ENCODE measurements at regions not wholly inside any gene's neighbourhood (a gene's known extent, or its start where the extent isn't known, plus 50 kb on each side); places are given as distances from the start of the nearest gene placed in this dataset.

- ChIA-PET POLR2A (no interaction called here), CTCF (no interaction called here)
- DNase-seq (ENCODE audit: low read depth in 1 of 2, low spot score in 1 of 2) (no peak), FAIRE-seq (no peak), ATAC-seq (no peak)
- H3K4me1 ChIP-seq, result no peaks in the 10 kb centered on the region
- H3K27ac ChIP-seq, result no peak overlapping the region
- no peaks in the 10 kb centered on the region for H3K9me3 ChIP-seq
- no peak overlapping the region for H3K4me3 ChIP-seq
- no peak overlapping the region for H3K4me2 ChIP-seq
- 44% methylated on average over 4 of the region's 4 CpGs for WGBS (ENCODE audit: missing lambda C conversion rate)
- TF ChIP-seq CEBPB (IDR thresholded peaks at IDR 0.05) (no peak), BCL3 (IDR thresholded peaks at IDR 0.05) (no peak), FOSB (CRISPR knock-in tag; IDR thresholded peaks at IDR 0.05) (no peak), SMC3 (IDR thresholded peaks at IDR 0.05) (no peak), BHLHE40 (IDR thresholded peaks at IDR 0.05; ENCODE audit: low read depth, low read length) (no peak), MAX (IDR thresholded peaks at IDR 0.05) (no peak), SREBF2 (IDR thresholded peaks at IDR 0.05) (no peak), ESRRA (IDR thresholded peaks at IDR 0.05; ENCODE audit: borderline replicate concordance, low read length) (no peak), ELK1 (IDR thresholded peaks at IDR 0.05; ENCODE audit: low read depth, low read length) (no peak), JUNB (IDR thresholded peaks at IDR 0.05) (no peak), MAFK (IDR thresholded peaks at IDR 0.05; ENCODE audit: partially characterized antibody) (no peak), CBX2 (IDR thresholded peaks at IDR 0.05; ENCODE audit: borderline replicate concordance, low read depth) (no peak), REST (IDR thresholded peaks at IDR 0.05) (no peak), HOXB5 (CRISPR knock-in tag; IDR thresholded peaks at IDR 0.05) (no peak), TP53 (CRISPR knock-in tag; IDR thresholded peaks at IDR 0.05) (no peak)
- TF ChIP-seq, protein P1, sequence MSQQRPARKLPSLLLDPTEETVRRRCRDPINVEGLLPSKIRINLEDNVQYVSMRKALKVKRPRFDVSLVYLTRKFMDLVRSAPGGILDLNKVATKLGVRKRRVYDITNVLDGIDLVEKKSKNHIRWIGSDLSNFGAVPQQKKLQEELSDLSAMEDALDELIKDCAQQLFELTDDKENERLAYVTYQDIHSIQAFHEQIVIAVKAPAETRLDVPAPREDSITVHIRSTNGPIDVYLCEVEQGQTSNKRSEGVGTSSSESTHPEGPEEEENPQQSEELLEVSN (IDR thresholded peaks at IDR 0.05; ENCODE audit: borderline replicate concordance, low read depth), result no peak
Observed at GRCh38 chr13:80563439-80563838, 222.5 kb upstream of the SPRY2 start.

DNA sequence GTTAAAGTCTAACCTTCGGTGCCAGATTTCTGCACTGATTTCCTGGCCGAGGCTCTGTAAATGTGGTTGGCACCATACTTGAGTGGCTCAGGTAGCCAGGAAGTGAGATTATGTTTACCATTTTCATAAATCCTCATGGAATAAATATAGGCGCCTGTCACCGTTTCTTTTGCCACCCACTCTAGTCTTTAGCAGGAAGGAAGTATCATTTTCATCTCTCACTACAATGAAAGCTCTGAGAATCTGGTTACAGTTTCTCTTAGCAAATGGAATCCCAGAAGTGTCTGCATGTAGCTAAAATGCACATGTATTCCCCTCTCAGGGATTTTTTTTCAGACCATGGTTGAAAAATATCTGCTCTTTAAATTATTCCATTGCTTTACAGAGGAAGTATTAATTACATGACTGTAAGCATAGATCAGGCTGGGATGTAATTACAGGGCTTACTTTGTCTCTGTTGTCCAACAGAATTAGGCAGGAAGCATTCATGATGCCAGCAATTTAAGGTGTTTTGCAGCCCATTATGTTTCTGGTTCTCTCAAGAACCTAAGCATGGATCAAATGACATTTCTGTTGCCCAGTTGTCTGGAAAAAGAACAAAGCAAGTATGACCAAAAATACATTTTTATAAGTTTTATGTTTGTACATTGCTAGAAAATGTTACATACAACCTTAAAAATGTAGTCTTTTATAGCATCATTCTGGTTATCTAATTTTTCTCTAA is 221.7 kb upstream of the SPRY2 start:
- TF ChIP-seq KDM5A (IDR thresholded peaks at IDR 0.05) (no peak), JUN (IDR thresholded peaks at IDR 0.05) (no peak), JUNB (IDR thresholded peaks at IDR 0.05) (no peak), USF2 (IDR thresholded peaks at IDR 0.05) (no peak), FOXS1 (CRISPR knock-in tag; IDR thresholded peaks at IDR 0.05) (no peak), RAD21 (conservative IDR thresholded peaks at IDR 0.05 in 1 of 2, IDR thresholded peaks at IDR 0.05 in 1 of 2) (no peak), KDM1A (IDR thresholded peaks at IDR 0.05; ENCODE audit: low read depth) (no peak), ESRRA (IDR thresholded peaks at IDR 0.05; ENCODE audit: borderline replicate concordance, low read length) (no peak)
- TF ChIP-seq, protein P2, sequence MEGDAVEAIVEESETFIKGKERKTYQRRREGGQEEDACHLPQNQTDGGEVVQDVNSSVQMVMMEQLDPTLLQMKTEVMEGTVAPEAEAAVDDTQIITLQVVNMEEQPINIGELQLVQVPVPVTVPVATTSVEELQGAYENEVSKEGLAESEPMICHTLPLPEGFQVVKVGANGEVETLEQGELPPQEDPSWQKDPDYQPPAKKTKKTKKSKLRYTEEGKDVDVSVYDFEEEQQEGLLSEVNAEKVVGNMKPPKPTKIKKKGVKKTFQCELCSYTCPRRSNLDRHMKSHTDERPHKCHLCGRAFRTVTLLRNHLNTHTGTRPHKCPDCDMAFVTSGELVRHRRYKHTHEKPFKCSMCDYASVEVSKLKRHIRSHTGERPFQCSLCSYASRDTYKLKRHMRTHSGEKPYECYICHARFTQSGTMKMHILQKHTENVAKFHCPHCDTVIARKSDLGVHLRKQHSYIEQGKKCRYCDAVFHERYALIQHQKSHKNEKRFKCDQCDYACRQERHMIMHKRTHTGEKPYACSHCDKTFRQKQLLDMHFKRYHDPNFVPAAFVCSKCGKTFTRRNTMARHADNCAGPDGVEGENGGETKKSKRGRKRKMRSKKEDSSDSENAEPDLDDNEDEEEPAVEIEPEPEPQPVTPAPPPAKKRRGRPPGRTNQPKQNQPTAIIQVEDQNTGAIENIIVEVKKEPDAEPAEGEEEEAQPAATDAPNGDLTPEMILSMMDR (IDR thresholded peaks at IDR 0.05), result no peak
- H3K4me1 ChIP-seq, result 0 out of 3 replicates have a peak, but pooled peaks cover 4% of the 10 kb centered on the region
- ChIA-PET CTCF (no interaction called here), POLR2A (no interaction called here)
- DNase-seq (ENCODE audit: low read depth in 1 of 2, low spot score in 1 of 2) (no peak), ATAC-seq (no peak), FAIRE-seq (no peak)
- H3K4me3 ChIP-seq, result no peak overlapping the region
- WGBS (ENCODE audit: missing lambda C conversion rate), result 64% methylated on average over 4 of the region's 4 CpGs
- H3K9me3 ChIP-seq, result no peaks in the 10 kb centered on the region
- H3K4me2 ChIP-seq, result no peak overlapping the region
- no peak overlapping the region for H3K27ac ChIP-seq

All from A549 (cell line).